Testis (tissue), 2 donors: ENCODE measurements at regions not wholly inside any gene's neighbourhood (a gene's known extent, or its start where the extent isn't known, plus 50 kb on each side); places are given as distances from the start of the nearest gene placed in this dataset.

Experiments
- POLR2A ChIP-seq: fragments of 450-650 bp; IDR thresholded peaks from one replicate; pipeline ENCODE4 v1.6.1; 2017; ENCODE audit warnings: antibody characterized with exemption, mild to moderate bottlenecking, moderate library complexity
- TF ChIP-seq, protein P1 (sequence below), 3 experiments: fragments of 450-650 bp in 2 of 3; fragments of 200-600 bp in 1 of 3; sonication (generic) in 1 of 3; IDR thresholded peaks; one replicate each; pipeline ENCODE4 v1.5.1; 2016 to 2019; ENCODE audit warnings: antibody characterized with exemption in 3 of 3, mild to moderate bottlenecking in 2 of 3, moderate library complexity in 1 of 3

DNA sequence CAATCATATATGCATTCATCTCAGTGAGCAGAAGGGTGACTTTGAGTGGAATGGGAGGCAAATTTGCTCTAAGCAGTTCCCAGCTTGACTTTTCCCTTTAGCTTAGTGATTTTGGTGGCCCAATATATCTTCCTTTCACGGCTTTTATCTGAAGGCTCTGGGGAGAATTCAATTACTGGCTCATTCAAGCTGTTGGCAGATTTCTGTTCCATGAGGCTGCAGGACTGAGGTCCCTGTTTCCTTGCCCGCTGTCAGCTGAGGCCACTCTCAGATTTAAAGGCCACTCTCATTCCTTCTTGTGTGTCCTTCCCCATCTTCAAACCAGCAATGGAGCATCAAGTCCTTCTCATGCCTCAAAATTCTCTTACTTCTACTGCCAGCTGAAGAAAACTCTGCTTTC lies 170.4 kb upstream of the ATP10A start:
- TF ChIP-seq, protein P1, sequence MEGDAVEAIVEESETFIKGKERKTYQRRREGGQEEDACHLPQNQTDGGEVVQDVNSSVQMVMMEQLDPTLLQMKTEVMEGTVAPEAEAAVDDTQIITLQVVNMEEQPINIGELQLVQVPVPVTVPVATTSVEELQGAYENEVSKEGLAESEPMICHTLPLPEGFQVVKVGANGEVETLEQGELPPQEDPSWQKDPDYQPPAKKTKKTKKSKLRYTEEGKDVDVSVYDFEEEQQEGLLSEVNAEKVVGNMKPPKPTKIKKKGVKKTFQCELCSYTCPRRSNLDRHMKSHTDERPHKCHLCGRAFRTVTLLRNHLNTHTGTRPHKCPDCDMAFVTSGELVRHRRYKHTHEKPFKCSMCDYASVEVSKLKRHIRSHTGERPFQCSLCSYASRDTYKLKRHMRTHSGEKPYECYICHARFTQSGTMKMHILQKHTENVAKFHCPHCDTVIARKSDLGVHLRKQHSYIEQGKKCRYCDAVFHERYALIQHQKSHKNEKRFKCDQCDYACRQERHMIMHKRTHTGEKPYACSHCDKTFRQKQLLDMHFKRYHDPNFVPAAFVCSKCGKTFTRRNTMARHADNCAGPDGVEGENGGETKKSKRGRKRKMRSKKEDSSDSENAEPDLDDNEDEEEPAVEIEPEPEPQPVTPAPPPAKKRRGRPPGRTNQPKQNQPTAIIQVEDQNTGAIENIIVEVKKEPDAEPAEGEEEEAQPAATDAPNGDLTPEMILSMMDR (IDR thresholded peaks at IDR 0.05), result no peak
- TF ChIP-seq POLR2A, result no peak
